A204.1 (cell line): ENCODE measurements at regions not wholly inside any gene's neighbourhood (a gene's known extent, or its start where the extent isn't known, plus 50 kb on each side); places are given as distances from the start of the nearest gene placed in this dataset.
"Not testable (repeated sequence)": the region's sequence is repeated elsewhere in the genome, so short reads cannot be mapped to it uniquely, and the experiment has no call there.

Experiments used
- FAIRE-seq: peaks from 2 replicates; lab custom pipeline; 2012; peaks lifted over from hg19 to GRCh38; lab: Jason Lieb, UNC

- FAIRE-seq, result no peak
These were observed 288.4 kb upstream of the DEPDC1 start for GRCh38 chr1:68785328-68785727.

DNA sequence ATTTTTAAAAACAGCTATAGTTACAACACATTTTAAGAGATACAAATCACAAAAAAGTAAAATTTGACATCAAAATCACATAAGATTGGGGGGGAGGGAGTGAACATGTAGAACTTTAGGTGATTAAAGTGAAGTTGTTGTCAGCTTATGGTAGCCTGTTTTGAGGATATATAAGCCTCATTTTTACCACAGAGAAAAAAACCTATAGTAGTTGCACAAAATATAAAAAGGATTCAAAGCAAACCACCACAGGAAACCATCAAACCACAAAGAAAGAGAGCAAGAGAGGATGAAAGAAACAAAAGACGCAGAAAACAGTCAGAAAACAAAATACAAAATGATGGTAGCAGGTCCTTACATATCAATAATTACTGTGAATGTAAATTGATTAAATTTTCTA, 291.9 kb upstream of the DEPDC1 start:
- no peak for FAIRE-seq

- no peak for FAIRE-seq
These were observed 294.9 kb upstream of the DEPDC1 start for GRCh38 chr1:68791800-68792199.

DNA sequence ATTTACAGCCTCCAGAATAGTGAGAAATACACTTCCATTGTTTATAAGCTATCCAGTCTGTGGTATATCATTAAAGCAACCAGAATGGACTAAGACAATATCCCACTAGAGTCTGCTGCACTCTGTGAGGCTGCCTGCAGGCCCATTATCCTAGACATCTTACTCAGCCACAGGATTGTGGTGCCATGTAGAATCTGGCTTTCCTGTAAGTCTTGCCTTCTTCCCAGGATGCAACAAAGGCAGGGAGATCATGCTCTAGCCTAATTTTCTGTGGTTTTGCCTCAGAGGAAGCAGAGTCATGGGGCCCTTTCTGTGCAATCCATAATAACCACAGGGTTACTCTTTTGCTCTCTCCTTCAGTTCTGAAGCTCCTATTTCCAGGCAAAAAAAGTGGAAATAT, 299.1 kb upstream of the DEPDC1 start:
- no peak for FAIRE-seq

DNA sequence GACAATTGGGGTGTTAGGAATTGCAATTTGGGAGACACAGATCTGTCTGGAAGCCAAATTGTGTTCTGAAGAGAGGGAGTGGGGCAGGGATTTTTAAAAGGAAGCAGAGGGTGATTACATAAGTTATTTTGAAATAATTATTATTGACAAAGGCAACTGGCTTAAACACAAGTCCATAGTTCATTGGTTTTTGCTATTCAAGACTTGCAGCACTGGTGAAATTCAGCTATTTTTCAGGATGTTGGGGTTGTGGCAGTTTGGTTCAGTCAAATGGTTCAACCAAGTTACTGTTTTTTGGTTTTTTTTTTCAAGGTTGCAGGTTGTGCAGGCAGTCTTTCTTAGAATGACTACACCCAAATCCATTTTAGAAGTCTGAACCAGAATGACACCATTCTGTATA, 300.0 kb upstream of the DEPDC1 start:
- FAIRE-seq, result no peak

DNA sequence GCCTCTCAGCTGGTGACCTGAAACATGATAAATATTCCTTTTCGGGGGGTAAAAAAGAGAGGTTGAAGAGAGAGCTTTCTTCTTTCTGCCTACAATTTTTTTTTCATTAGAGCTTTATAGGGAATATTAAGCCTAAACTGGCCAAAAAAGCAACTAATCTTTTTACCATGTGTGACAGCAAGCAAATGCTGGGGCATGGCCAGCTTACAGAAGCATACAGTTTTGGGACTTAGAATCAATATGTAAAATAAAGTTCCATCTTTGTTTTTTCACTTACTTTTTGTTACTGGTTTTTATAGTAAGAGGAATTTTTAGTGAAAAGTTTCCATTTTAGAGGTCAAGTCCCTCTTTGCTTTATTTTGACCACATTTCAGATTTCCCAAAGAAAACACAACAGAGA, 301.2 kb upstream of the DEPDC1 start:
- FAIRE-seq, result no peak

DNA sequence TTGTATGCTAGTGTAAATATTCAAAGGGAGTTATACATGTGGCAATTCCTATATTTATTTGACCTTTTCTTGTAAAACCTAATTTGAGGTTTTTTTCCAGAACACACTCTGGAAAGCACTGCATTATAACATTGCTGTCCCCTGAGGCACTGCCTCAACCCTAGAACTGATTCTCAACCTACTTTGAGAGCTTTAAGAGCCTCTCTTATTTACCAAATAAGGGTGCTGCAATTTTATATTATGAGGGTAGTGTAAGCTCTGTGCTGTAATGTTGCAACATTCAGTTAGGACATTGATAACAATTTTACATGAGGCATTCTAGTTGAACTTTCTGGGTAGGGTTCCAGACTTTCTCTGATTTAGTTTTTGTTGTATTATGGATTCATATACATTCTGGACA, 302.2 kb upstream of the DEPDC1 start:
- no peak for FAIRE-seq

DNA sequence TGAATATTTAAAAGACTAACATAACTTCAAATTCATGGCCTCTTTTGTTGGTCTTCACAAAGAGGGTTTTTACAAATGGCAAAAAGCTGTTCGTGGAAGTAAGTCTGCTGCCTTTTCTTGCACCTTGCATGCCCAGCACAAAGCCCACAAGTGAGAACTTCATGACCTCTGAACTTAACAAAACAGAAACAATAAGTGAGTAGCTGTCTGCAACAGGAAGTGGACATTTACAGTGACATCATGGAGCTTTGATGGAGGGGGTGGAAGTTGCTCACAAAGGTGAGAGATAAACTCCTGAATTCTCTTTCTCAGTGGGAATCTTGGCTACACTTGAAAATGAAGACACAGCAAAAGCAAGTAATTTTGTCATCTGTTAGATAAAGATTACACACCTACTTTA, 303.3 kb upstream of the DEPDC1 start:
- FAIRE-seq, result no peak

GRCh38 chr1:68801440-68801839, 304.6 kb upstream of the DEPDC1 start:
- FAIRE-seq, result no peak

DNA sequence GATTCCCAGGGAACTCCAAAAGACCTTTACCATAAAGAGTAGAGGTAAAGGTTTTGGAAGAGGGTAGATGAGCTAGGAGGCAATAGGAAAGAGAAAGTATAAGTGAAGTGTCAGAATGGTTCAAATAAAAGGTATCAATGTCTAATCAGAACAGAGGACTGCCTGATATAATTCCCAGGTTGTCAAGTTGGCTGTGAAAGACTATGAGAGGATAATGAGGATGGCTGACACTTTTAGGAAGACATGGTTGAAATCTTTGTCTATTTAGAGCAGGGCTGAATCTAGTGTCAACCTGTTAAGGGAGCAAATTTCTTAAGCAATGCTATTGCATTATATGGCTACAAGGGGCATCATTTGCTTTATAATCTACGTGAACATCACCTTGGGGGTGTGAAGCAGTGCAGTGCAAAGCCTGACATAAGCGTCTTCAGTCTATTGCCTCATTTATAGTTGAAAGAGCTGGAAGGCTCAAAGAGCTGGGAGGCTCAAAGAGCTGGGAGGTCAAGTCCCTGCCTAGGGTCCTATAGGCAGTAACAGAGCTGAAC, 308.3 kb upstream of the DEPDC1 start:
- FAIRE-seq, result no peak

DNA sequence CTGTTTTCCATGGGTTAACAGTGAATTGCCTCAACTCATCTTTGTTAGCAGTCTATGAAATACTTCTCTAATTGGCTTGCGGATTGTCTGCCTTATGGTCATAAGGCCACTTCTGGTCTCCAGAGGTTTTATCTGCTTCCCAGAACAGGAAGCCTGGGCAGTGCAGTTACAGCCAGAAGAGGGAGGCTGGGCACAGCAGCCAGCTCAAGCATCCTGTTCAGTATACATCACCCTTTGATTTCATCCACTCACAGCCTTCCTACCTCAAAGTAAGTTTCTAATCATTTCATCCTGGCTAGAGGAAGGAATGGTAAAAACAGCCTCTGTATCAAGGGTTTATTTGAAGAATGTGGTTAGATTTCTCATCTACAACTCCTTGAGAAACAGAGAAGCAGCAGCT, 311.5 kb upstream of the DEPDC1 start:
- no peak for FAIRE-seq

GRCh38 chr1:68811806-68812205, 314.9 kb upstream of the DEPDC1 start:
- FAIRE-seq, result no peak

DNA sequence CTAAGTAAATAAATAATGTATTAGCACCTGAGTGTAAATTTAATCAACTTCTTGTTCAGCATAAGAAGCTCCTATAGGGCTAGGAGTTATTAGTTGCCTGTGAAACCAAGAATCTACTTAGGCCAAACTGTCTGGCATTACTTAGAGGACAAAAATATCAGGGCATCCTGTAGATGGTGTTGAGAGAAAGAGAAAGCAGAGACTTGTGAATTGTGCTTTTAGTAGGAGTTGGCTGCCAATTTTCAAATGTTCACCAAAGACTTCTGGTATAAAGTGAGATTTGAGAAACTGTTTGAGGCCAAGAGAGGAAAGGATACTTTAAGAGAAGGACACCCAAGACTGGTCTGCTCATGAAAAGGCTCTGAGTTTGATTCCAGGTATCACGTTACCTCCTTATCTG, 315.5 kb upstream of the DEPDC1 start:
- FAIRE-seq, result no peak

- no peak for FAIRE-seq
These were observed 317.2 kb upstream of the DEPDC1 start for GRCh38 chr1:68814067-68814466.

GRCh38 chr1:68815632-68816031, 318.8 kb upstream of the DEPDC1 start:
- FAIRE-seq, result no peak

GRCh38 chr1:68817505-68818210, 320.8 kb upstream of the DEPDC1 start:
- FAIRE-seq, result not testable (repeated sequence)

GRCh38 chr1:68819190-68819829, 322.4 kb upstream of the DEPDC1 start:
- peak; percentile 6 for FAIRE-seq

GRCh38 chr1:68820151-68820550, 323.3 kb upstream of the DEPDC1 start:
- no peak for FAIRE-seq

DNA sequence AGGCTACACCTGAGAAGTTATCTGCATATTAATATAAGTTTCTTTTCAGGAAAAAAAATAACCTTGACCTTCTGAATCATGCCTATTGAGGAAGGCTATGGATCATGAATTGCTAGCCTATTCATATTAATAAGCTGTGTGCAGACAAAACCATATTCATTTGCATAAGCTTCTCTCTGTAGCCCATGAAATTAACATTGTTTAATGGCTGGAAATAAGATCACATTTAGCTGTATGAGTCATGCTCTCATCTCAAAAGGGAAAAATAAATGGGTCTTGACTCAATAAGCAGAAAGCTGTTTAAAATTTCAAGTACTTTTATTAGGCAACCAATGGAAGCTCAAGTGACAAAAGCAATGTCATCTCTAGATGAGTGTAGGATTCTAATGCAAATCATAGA, 330.0 kb upstream of the DEPDC1 start:
- FAIRE-seq, result no peak

DNA sequence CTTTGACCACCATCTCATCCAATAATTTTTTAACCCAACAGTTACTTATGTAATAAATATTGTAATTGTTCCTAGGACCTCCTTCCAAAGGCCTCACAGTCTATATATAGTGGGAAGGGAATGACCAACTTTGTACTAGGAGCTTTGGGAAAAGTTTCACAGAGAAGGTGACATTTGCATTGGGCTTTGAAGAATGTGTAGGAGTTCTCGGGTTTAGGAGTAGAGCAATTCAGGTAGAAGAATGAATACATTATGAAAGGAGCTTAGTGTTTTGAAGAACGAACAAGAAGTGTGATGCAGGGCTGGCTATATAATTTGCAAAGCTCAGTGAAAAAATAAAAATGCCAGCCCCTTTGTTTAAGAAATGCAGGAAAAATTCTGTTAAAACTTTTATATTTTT, 330.4 kb upstream of the DEPDC1 start:
- FAIRE-seq, result no peak

- FAIRE-seq, result no peak
These were observed 331.1 kb upstream of the DEPDC1 start for GRCh38 chr1:68828013-68828412.

DNA sequence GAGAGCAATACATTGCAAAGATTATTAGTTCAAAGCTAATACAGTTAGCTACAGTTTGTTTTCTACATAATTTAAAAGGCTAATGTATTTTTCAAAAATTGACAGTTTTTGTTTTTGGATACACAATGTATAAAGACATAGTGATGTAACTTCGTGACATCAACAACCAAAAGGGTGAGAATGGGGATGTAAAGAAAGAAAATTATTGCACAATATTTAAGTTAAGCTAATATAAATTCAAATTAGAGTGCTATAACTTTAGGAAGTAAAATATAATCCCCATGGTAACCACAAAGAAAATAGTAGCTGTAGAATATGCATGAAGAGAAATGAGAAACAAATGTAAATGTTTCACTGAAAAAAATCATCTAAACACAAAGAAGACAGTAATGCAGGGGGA, 334.4 kb upstream of the DEPDC1 start:
- no peak for FAIRE-seq

- FAIRE-seq, result no peak
These were observed 351.1 kb upstream of the DEPDC1 start for GRCh38 chr1:68848017-68848416.

- FAIRE-seq, result no peak
These were observed 371.7 kb upstream of the DEPDC1 start for GRCh38 chr1:68868606-68869005.
